ENCODE measurements at regions not wholly inside any gene's neighbourhood (a gene's known extent, or its start where the extent isn't known, plus 50 kb on each side); places are given as distances from the start of the nearest gene placed in this dataset.

DNA sequence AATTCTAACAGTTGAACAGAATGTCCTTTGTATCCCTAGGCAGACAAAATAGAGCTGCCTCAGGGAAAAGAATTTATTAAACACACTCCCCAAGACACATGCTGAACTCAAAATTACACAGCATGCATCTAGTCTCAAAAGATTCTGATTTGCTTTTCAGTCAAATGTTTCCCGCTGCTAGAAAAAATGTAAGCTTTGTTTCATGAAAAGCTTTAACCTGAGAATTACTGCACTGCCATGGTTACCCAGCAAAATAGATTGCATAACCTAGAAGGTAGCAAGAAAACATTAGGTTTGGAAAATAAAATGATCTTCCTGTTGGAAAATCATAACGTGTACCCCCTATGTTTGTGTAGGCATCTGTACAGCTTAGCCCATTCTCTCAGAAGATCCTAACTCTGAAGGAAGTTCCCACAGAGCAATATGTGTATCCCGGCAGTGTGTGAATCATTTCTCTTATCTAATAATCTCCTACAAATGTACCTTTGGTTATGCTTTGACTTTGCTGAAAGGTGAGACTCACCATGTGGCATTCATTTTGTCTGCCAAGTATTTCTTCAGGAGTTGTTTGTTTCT is 646.9 kb downstream of the STPG2 start:
- FAIRE-seq = no peak
- Histone ChIP-seq H3K27ac (ENCODE audit: control insufficient read depth, insufficient read depth, low read length) (peak overlapping the region; percentile 39), H3K9ac (ENCODE audit: control insufficient read depth, extremely low read depth, insufficient read depth, low read length) (no peak overlapping the region), H3K4me2 (ENCODE audit: control insufficient read depth, extremely low read depth, insufficient read depth, low read depth, low read length) (peak overlapping the region; percentile 40), H4K20me1 (ENCODE audit: control insufficient read depth, extremely low read depth, insufficient read depth, low read length) (no peaks in the 10 kb centered on the region), H2AFZ (ENCODE audit: control insufficient read depth, low read length) (no peak overlapping the region), H3K79me2 (ENCODE audit: control insufficient read depth, insufficient read depth, low read length) (no peaks in the 10 kb centered on the region), H3K4me3 (ENCODE audit: control insufficient read depth in 2 of 3, extremely low read depth in 1 of 3, insufficient read depth in 2 of 3, low read depth in 1 of 3, low read length in 3 of 3) (no peak overlapping the region), H3K36me3 (ENCODE audit: control insufficient read depth in 2 of 2, extremely low read depth in 1 of 2, insufficient read depth in 2 of 2, low read length in 2 of 2) (no peaks in the 10 kb centered on the region), H3K27me3 (ENCODE audit: control insufficient read depth, extremely low read depth, insufficient read depth, low read length) (no peaks in the 10 kb centered on the region), H3K9me3 (ENCODE audit: control insufficient read depth, low read depth, low read length) (no peaks in the 10 kb centered on the region), H3K9me1 (ENCODE audit: control insufficient read depth, extremely low read depth, insufficient read depth, low read length) (no peaks in the 10 kb centered on the region), H3K4me1 (ENCODE audit: control insufficient read depth, extremely low read depth, insufficient read depth, low read length) (peaks cover 8% of the 10 kb centered on the region)
- no peak for DNase-seq (ENCODE audit: low read depth, low spot score)
- dilution Hi-C loops (cut with MboI; ENCODE audit: extremely low pct_ligation_motif_present, low sequenced_read_pairs) = no loop called here
- TF ChIP-seq CTCF (optimal IDR thresholded peaks at IDR 0.05 in 1 of 3, IDR thresholded peaks at IDR 0.05 in 1 of 3, conservative IDR thresholded peaks at IDR 0.05 in 1 of 3; ENCODE audit: extremely low read depth in 1 of 3, insufficient read depth in 2 of 3, low read length in 3 of 3) (no peak), EZH2 (IDR thresholded peaks at IDR 0.05; ENCODE audit: low read length) (no peak)

GRCh38 chr4:97498875-97499274 is 644.4 kb downstream of the STPG2 start:
- H3K4me3 ChIP-seq (ENCODE audit: control insufficient read depth in 2 of 3, extremely low read depth in 1 of 3, insufficient read depth in 2 of 3, low read depth in 1 of 3, low read length in 3 of 3) = no peak overlapping the region
- no peaks in the 10 kb centered on the region for H3K36me3 ChIP-seq (ENCODE audit: control insufficient read depth in 2 of 2, extremely low read depth in 1 of 2, insufficient read depth in 2 of 2, low read length in 2 of 2)
- H3K9me3 ChIP-seq (ENCODE audit: control insufficient read depth, low read depth, low read length) = no peaks in the 10 kb centered on the region
- dilution Hi-C loops (cut with MboI; ENCODE audit: extremely low pct_ligation_motif_present, low sequenced_read_pairs) = no loop called here
- DNase-seq (ENCODE audit: low read depth, low spot score) (peak; percentile 41), FAIRE-seq (no peak)
- H2AFZ ChIP-seq (ENCODE audit: control insufficient read depth, low read length) = no peak overlapping the region
- H3K27me3 ChIP-seq (ENCODE audit: control insufficient read depth, extremely low read depth, insufficient read depth, low read length) = no peaks in the 10 kb centered on the region
- peaks cover 8% of the 10 kb centered on the region for H3K4me1 ChIP-seq (ENCODE audit: control insufficient read depth, extremely low read depth, insufficient read depth, low read length)
- H3K4me2 ChIP-seq (ENCODE audit: control insufficient read depth, extremely low read depth, insufficient read depth, low read depth, low read length) = no peak overlapping the region
- H3K27ac ChIP-seq (ENCODE audit: control insufficient read depth, insufficient read depth, low read length) = peak overlapping the region; percentile 19
- H3K9ac ChIP-seq (ENCODE audit: control insufficient read depth, extremely low read depth, insufficient read depth, low read length) = no peak overlapping the region
- no peaks in the 10 kb centered on the region for H4K20me1 ChIP-seq (ENCODE audit: control insufficient read depth, extremely low read depth, insufficient read depth, low read length)
- no peaks in the 10 kb centered on the region for H3K79me2 ChIP-seq (ENCODE audit: control insufficient read depth, insufficient read depth, low read length)
- TF ChIP-seq CTCF (optimal IDR thresholded peaks at IDR 0.05 in 1 of 3, IDR thresholded peaks at IDR 0.05 in 1 of 3, conservative IDR thresholded peaks at IDR 0.05 in 1 of 3; ENCODE audit: extremely low read depth in 1 of 3, insufficient read depth in 2 of 3, low read length in 3 of 3) = no peak
- no peaks in the 10 kb centered on the region for H3K9me1 ChIP-seq (ENCODE audit: control insufficient read depth, extremely low read depth, insufficient read depth, low read length)

Measured in keratinocyte (primary cell).